Uterus (tissue), 3 donors: ENCODE measurements at regions not wholly inside any gene's neighbourhood (a gene's known extent, or its start where the extent isn't known, plus 50 kb on each side); places are given as distances from the start of the nearest gene placed in this dataset.

Experiments used
- DNase-seq, 2 donors: peaks; one replicate each; pipeline ENCODE4 v3.0.0-alpha.2; 2019 to 2020
- H3K27ac ChIP-seq, 2 donors: fragments of 200-600 bp; sonication (generic); 1 replicate in 1 of 2; 2 replicates in 1 of 2; pipeline ENCODE4 v1.5.1; 2016 to 2018
- H3K27me3 ChIP-seq, 2 donors: fragments of 200-600 bp; sonication (generic); one replicate each; pipeline ENCODE4 v1.5.1; 2018 to 2019; ENCODE audit warnings: control low read depth in 1 of 2
- H3K36me3 ChIP-seq, 2 donors: fragments of 200-600 bp; sonication (generic); one replicate each; pipeline ENCODE4 v1.5.1; 2019; ENCODE audit warnings: control low read depth in 1 of 2
- H3K4me1 ChIP-seq, 2 donors: fragments of 200-600 bp; sonication (generic); one replicate each; pipeline ENCODE4 v1.5.1; 2018 to 2019; ENCODE audit warnings: control low read depth in 1 of 2
- H3K4me3 ChIP-seq, 2 donors: fragments of 200-600 bp; sonication (generic); 1 replicate in 1 of 2; 2 replicates in 1 of 2; pipeline ENCODE4 v1.5.1; 2018 to 2019; ENCODE audit warnings: mild to moderate bottlenecking in 1 of 2
- H3K9me3 ChIP-seq, 2 donors: fragments of 200-600 bp; sonication (generic); one replicate each; pipeline ENCODE4 v1.5.1; 2019; ENCODE audit warnings: control low read depth in 1 of 2
- POLR2A ChIP-seq, 2 donors: fragments of 450-650 bp; IDR thresholded peaks; one replicate each; pipeline ENCODE4 v1.6.1; 2016; ENCODE audit warnings: antibody characterized with exemption in 2 of 2, mild to moderate bottlenecking in 1 of 2, moderate library complexity in 1 of 2
- intact Hi-C: fragments of 100-400 bp; cut with DNase I; formaldehyde crosslinking; loops from one replicate; pipeline ENCODE4 v1.15.1; 2023; ENCODE audit warnings: low total_unique reads
- TF ChIP-seq, protein P1 (sequence below), 4 experiments: fragments of 200-600 bp in 2 of 4; fragments of 450-650 bp in 2 of 4; sonication (generic) in 2 of 4; IDR thresholded peaks; one replicate each; pipeline ENCODE4 v1.5.1; 2016 to 2019; ENCODE audit warnings: antibody characterized with exemption in 4 of 4, mild to moderate bottlenecking in 2 of 4, moderate library complexity in 1 of 4
- donor health status: DM: yes; HTN: yes; CAD: no.

DNA sequence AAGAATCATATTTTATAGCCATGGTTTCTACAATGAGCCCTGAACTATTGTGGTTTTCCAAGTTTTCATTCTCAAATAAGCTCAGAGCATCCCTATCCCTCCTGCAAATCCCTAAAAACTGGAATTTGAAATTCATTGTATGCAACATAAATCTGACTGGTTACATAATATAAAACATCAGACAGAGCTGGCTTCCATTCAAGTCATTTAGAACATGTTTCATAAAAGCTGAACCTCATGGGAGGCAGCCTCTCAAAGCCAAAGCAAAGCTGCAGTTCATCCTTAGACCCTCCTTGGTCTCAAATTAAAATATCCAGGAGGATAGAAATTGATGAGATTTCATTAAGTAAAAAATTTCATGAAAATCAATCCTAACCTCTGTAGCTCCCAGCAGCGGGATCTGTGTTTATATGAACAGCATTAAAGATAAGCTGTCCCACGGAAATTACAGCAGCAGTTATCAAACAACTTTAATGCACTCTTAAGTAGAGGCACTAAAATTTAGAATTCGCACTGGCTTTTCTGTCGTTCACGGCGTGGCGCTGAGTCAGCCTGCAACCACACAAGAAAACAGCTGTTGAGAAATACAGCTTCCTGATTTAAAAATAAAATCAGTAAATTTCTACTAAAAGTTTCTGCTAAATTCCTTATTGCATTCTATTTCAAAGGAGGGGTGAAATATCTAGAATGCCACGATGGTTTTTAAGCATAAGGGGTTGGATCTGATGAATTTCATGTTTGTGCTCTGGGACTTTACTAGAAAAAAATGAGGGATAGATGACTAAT is 99.9 kb upstream of the TIAM1 start:
- Histone ChIP-seq H3K9me3 (no peaks in the 10 kb centered on the region), H3K27me3 (no peaks in the 10 kb centered on the region), H3K36me3 (no peaks in the 10 kb centered on the region), H3K4me1 (no peaks in the 10 kb centered on the region), H3K27ac (no peak overlapping the region), H3K4me3 (no peak overlapping the region)
- no peak for DNase-seq
- no peak for TF ChIP-seq POLR2A (IDR thresholded peaks at IDR 0.05)
- TF ChIP-seq, protein P1, sequence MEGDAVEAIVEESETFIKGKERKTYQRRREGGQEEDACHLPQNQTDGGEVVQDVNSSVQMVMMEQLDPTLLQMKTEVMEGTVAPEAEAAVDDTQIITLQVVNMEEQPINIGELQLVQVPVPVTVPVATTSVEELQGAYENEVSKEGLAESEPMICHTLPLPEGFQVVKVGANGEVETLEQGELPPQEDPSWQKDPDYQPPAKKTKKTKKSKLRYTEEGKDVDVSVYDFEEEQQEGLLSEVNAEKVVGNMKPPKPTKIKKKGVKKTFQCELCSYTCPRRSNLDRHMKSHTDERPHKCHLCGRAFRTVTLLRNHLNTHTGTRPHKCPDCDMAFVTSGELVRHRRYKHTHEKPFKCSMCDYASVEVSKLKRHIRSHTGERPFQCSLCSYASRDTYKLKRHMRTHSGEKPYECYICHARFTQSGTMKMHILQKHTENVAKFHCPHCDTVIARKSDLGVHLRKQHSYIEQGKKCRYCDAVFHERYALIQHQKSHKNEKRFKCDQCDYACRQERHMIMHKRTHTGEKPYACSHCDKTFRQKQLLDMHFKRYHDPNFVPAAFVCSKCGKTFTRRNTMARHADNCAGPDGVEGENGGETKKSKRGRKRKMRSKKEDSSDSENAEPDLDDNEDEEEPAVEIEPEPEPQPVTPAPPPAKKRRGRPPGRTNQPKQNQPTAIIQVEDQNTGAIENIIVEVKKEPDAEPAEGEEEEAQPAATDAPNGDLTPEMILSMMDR (IDR thresholded peaks at IDR 0.05), result no peak
- intact Hi-C loops, result no loop called here

DNA sequence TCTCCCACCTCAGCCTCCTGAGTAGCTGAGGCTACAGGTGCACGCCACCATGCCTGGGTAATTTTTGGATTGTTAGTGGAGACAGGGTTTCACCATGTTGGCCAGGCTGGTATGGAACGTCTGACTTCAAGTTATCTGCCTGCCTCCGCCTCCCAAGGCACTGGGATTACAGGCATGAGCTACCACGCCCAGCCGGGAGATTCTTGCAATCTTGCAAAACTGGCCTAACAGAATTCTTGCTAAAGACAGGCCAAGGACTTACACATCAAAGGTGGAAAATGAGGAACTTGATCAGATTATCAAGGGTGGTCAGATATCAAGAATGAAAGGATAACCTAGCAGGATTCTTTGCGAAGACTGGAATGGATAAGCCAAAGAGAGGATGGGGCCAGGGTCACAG is 98.3 kb upstream of the TIAM1 start:
- TF ChIP-seq POLR2A (IDR thresholded peaks at IDR 0.05), result no peak
- TF ChIP-seq, protein P1 (IDR thresholded peaks at IDR 0.05), result no peak
- intact Hi-C loops, result no loop called here
- no peaks in the 10 kb centered on the region for H3K36me3 ChIP-seq
- no peak for DNase-seq
- H3K27me3 ChIP-seq, result no peaks in the 10 kb centered on the region
- no peaks in the 10 kb centered on the region for H3K9me3 ChIP-seq
- H3K4me3 ChIP-seq, result no peak overlapping the region
- H3K27ac ChIP-seq, result no peak overlapping the region
- no peaks in the 10 kb centered on the region for H3K4me1 ChIP-seq

DNA sequence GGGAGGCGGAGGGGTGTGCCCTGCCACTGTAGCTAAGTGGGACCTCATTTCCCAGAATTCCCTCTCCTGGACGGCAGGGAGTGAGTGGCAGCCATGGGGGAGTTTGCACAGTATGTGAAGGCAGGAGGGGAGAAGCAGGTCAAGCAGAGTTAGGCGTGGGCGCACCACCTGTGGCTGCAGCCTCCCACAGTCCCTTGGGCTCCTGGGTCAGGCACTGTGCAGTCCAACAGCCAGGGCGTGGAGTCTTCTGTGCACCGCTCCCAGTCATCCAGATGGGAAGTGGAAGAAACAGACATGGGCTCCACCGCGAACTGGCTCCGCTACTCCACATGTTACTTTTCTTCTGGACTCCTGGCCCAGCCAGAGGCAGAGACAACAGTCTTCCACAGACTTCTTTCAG is 85.4 kb upstream of the TIAM1 start:
- H3K36me3 ChIP-seq, result no peaks in the 10 kb centered on the region
- no peak overlapping the region for H3K27ac ChIP-seq
- H3K9me3 ChIP-seq, result no peaks in the 10 kb centered on the region
- no peaks in the 10 kb centered on the region for H3K4me1 ChIP-seq
- intact Hi-C loops, result no loop called here
- TF ChIP-seq POLR2A (IDR thresholded peaks at IDR 0.05), result no peak
- TF ChIP-seq, protein P1 (IDR thresholded peaks at IDR 0.05), result no peak
- no peak for DNase-seq
- no peaks in the 10 kb centered on the region for H3K27me3 ChIP-seq
- no peak overlapping the region for H3K4me3 ChIP-seq

DNA sequence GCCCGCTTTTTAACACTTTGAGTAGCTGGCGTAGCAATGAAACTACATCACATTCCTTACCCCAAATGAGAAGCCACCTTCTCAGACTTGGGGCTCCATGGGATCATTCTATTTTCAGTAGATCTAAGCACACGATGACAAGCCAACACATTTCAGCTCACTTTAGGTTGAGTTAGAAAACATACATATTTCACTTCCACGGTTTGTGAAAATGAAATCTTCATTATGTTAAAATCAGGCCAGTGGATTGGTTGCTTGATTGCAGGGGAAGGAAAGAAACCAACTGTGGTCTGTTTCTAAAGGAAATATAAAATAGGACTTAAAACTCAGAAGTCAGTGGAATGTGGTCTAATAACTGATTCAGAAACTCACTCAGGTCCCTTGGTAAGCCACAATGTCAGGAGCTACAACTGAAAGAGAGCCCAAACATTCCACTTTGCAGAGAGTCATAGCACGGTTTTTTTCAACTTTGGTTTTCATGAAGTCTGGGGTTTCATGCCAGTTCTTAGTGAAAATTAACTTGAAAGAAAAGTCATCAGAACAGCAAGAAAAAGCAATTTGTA is 82.3 kb upstream of the TIAM1 start:
- no peaks in the 10 kb centered on the region for H3K9me3 ChIP-seq
- H3K36me3 ChIP-seq, result no peaks in the 10 kb centered on the region
- H3K4me1 ChIP-seq, result no peaks in the 10 kb centered on the region
- no peak overlapping the region for H3K4me3 ChIP-seq
- no peak for DNase-seq
- intact Hi-C loops, result no loop called here
- H3K27me3 ChIP-seq, result no peaks in the 10 kb centered on the region
- no peak overlapping the region for H3K27ac ChIP-seq
- TF ChIP-seq, protein P1 (IDR thresholded peaks at IDR 0.05), result no peak
- no peak for TF ChIP-seq POLR2A (IDR thresholded peaks at IDR 0.05)

DNA sequence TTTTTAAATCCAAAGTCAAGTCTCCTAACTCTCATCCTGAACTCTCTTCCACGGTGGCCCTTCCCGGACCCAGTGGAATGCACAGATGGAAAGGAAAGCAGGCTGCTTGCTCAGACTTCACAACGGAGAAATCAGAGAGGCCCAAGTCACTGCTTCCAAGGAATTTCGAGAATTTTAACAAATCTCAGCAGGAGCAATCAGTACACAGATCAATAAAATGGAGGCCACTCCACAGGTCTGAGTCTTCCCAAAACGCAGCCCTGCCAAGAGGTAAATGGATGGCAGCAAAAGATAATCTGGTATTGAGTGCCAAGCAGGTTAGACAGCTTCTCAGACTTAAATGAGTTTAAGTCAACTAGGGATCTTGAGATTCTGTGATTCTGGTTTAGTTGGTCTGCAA is 81.1 kb upstream of the TIAM1 start:
- Histone ChIP-seq H3K36me3 (no peaks in the 10 kb centered on the region), H3K27me3 (no peaks in the 10 kb centered on the region), H3K9me3 (no peaks in the 10 kb centered on the region), H3K4me1 (no peaks in the 10 kb centered on the region), H3K27ac (no peak overlapping the region), H3K4me3 (no peak overlapping the region)
- DNase-seq, result no peak
- intact Hi-C loops, result no loop called here
- no peak for TF ChIP-seq POLR2A (IDR thresholded peaks at IDR 0.05)
- TF ChIP-seq, protein P1 (IDR thresholded peaks at IDR 0.05), result no peak
